ENCODE measurements at regions not wholly inside any gene's neighbourhood (a gene's known extent, or its start where the extent isn't known, plus 50 kb on each side); places are given as distances from the start of the nearest gene placed in this dataset.

GRCh38 chr17:53942436-53942835 is 119.7 kb downstream of the KIF2B start:
- H3K4me3 ChIP-seq (ENCODE audit: low read depth, low read length): no peak overlapping the region
- DNase-seq (ENCODE audit: low read depth): no peak
- TF ChIP-seq CTCF (IDR thresholded peaks at IDR 0.05; ENCODE audit: control insufficient read depth, extremely low read depth, insufficient read depth): no peak

DNA sequence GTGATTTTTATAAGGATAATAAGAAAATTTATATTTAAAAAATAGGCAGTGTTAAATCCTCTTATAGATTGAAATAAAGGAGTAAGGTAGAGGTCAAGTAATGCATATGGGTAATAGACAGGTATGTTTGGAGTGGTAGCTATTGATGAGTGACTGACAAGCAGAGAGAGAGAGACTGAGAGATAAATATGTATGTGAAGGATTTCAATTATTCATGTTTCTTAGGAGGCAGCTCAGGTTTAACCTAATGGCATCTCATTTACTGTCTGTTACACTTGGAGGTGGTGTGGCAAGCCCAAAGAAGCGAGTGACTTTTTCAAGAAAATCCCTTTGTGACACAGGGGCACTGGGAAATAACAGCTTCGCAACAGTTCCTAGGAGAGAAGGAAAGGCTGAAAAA is 120.2 kb downstream of the KIF2B start:
- DNase-seq (ENCODE audit: low read depth): no peak
- H3K4me3 ChIP-seq (ENCODE audit: low read depth, low read length): no peak overlapping the region

GRCh38 chr17:53948323-53948722 is 125.6 kb downstream of the KIF2B start:
- H3K4me3 ChIP-seq (ENCODE audit: low read depth, low read length): no peak overlapping the region
- DNase-seq (ENCODE audit: low read depth): no peak
- no peak for TF ChIP-seq CTCF (IDR thresholded peaks at IDR 0.05; ENCODE audit: control insufficient read depth, extremely low read depth, insufficient read depth)

More for the DNA sequence above, 120.2 kb downstream of the KIF2B start:
- no peak for TF ChIP-seq CTCF (IDR thresholded peaks at IDR 0.05; ENCODE audit: control insufficient read depth, extremely low read depth, insufficient read depth)

GRCh38 chr17:53949473-53950090 is 126.9 kb downstream of the KIF2B start:
- H3K4me3 ChIP-seq (ENCODE audit: low read depth, low read length): no peak overlapping the region
- no peak for DNase-seq (ENCODE audit: low read depth)
- TF ChIP-seq CTCF (IDR thresholded peaks at IDR 0.05; ENCODE audit: control insufficient read depth, extremely low read depth, insufficient read depth): no peak

- TF ChIP-seq CTCF (IDR thresholded peaks at IDR 0.05; ENCODE audit: control insufficient read depth, extremely low read depth, insufficient read depth): peak; percentile 31; the same call in 1 of the 2 replicates
- H3K4me3 ChIP-seq (ENCODE audit: low read depth, low read length): no peak overlapping the region
- no peak for DNase-seq (ENCODE audit: low read depth)
Measured at GRCh38 chr17:53950207-53950857, 127.6 kb downstream of the KIF2B start.

DNA sequence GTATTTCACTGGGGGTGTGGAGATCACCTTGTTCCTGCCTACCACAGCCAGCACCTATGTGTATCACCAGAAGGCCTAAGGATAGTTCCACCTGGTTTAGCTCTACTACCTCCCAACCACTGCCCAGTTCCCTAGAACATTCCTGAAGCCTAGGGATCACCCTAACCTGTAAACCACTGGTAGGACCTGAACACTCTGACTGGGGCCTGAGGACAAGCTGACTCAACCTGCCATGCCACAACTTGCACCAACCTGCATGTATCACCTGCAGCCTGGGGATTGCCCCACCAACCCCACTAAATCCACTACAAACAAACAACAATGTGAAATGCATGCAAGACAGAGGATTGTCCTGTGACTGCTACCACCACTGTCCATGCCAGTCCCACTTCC is 128.1 kb downstream of the KIF2B start:
- no peak overlapping the region for H3K4me3 ChIP-seq (ENCODE audit: low read depth, low read length)
- no peak for TF ChIP-seq CTCF (IDR thresholded peaks at IDR 0.05; ENCODE audit: control insufficient read depth, extremely low read depth, insufficient read depth)
- DNase-seq (ENCODE audit: low read depth): no peak

DNA sequence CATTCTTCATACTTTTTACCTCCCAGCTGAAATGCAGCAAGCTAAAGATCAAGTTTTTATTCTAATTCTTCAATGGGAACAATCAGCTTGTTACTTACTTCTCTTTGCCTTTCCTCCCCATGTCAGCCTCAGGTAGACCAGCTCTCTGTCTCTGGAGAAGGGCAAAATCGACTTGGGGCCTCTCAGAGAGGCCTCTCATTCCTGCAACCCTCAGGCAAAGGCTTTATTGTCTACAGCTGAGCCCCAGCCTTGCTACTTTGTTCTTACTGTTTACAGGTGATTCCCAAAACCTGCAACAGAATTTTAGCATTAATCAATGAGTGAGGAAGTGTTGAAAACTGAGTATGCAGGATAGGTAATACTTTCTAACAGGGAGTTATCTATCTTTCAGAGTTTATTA is 148.6 kb downstream of the KIF2B start:
- no peak overlapping the region for H3K4me3 ChIP-seq (ENCODE audit: low read depth, low read length)
- no peak for TF ChIP-seq CTCF (IDR thresholded peaks at IDR 0.05; ENCODE audit: control insufficient read depth, extremely low read depth, insufficient read depth)
- no peak for DNase-seq (ENCODE audit: low read depth)
